ENCODE measurements at regions not wholly inside any gene's neighbourhood (a gene's known extent, or its start where the extent isn't known, plus 50 kb on each side); places are given as distances from the start of the nearest gene placed in this dataset.
"Not testable (repeated sequence)": the region's sequence is repeated elsewhere in the genome, so short reads cannot be mapped to it uniquely, and the experiment has no call there.

DNA sequence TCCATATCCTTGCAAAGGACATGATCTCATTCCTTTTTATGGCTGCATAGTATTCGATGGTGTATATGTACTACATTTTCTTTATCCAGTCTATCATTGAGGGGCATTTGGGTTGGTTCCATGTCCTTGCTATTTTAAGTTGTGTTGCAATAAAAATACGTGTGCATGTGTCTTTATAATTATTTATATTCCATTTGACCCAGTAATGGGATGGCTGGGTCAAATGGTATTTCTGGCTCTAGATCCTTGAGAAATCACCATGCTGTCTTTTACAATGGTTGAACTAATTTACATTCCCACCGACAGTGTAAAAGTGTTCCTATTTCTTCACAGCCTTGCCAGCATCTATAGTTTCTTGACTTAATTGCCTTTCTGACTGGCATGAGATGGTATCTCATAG lies 972.6 kb upstream of the KCND2 start:
- not testable (repeated sequence) for DNase-seq

DNA sequence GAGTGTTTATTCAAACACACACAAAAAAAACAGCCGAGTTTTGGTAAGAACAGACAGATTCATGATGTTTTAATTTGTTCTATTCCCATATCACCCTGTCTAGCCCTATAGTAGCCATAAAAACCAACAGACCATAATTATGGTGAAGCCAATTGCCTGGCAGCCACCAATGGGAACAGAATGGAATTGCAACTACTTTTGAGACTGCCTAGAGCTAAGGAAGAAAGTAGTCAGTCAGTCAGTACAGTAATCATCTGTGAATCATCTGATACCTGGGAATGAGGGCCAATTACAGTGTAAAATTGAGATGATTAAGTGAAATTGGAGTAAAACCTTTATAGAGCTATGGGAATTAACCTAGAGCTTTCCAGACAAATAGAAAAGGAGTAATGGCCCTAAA lies 952.7 kb upstream of the KCND2 start:
- DNase-seq, result no peak

DNA sequence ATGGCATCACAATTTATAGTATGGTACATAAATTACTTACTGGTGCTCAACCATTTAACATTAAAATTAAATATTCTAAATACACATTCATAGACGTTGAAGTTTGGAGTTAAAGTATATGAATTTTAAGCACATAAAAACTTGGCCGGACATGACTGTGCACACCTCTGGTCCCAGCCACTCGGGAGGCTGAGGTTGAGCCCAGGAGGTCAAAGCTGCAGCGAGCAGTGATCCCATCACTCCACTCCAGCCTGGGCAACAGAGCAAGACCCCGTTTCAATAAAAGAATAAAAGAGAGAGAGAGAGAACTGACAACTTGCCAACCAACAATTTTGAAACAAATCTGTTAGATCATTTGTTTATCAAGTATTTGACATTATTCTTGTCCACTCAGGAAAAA lies 943.3 kb upstream of the KCND2 start:
- no peak for DNase-seq

GRCh38 chr7:119335405-119335804 lies 937.6 kb upstream of the KCND2 start:
- DNase-seq, result no peak

GRCh38 chr7:119341822-119342221 lies 931.2 kb upstream of the KCND2 start:
- no peak for DNase-seq

GRCh38 chr7:119343289-119343688 lies 929.7 kb upstream of the KCND2 start:
- no peak for DNase-seq

GRCh38 chr7:119344466-119344865 lies 928.5 kb upstream of the KCND2 start:
- no peak for DNase-seq

GRCh38 chr7:119348491-119348890 lies 924.5 kb upstream of the KCND2 start:
- DNase-seq, result no peak

DNA sequence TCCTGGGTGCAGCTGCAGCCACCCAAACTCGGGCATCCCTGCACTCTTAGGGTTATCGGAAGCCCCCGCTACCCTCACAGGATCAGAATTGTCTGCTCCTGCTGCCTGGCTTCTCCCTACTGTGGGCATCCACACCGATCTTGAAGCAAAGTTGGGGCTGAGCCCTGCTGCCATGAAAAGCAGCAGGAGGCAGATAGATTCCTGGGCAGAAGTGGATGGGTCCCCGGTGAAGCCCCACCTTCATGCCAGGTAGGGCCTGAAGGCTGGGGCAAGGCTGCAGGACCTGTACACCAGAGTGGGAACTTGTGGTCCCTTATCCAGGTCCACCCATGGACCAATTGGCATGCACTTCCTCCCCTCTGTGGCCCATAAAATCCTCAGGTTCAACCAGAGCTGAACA lies 922.6 kb upstream of the KCND2 start:
- no peak for DNase-seq

- DNase-seq, result no peak
These were observed 921.7 kb upstream of the KCND2 start for GRCh38 chr7:119351320-119351719.

DNA sequence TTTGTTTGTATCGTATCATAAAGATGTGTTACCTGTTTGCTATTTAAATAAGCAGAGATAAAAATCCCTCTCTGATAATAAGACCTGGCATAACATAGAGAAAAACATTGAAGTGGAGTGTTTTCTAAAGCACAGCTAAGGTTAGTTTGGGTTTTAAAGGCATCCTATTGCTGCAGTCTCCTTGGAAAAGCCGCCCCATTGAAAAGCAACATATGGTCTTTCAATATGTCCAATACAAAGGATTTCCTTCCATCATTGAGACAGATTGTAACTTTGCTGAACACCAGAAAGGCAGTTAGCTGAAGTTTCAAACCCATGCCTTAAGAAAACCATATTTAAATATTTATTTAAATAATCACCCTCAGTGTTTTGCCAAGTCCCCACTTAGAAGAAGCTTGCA lies 898.5 kb upstream of the KCND2 start:
- DNase-seq, result no peak

GRCh38 chr7:119377861-119378260 lies 895.1 kb upstream of the KCND2 start:
- DNase-seq, result no peak

DNA sequence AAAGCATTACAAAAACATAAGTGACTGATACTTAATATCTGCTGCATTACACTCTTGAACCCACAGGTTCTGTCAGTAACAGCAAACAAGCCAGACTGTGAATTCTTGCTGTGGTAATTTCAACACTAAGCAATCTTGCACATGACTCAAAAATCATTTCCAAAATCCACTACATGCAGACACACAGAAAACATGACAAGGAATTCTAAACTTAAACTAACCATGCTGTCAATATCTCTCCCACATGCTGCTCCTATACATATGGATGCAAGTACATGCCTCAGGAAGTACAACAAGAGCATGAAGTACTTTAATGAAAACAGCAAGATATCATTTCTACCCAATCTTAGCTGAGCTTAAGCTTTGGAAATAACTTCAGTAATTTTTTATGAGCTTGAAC lies 890.2 kb upstream of the KCND2 start:
- DNase-seq, result no peak

DNA sequence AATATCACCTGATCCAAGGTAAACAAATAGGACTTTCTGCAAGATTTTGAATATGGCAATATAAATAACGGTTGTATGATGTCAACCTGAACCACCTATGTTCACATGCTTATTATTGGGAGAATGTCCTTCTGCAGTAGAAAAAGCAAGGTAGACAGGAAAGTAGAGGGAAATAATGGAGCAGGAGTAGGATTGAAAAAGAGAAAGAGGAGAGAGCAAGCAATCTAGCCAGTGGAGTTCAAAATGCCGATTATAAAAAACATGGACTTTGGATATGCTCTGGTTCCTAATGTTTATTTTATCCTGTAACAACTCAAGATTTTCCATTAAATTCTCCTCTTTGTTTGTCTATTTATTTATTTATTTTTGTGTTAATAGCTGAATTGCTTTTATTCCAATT lies 878.0 kb upstream of the KCND2 start:
- DNase-seq, result no peak

DNA sequence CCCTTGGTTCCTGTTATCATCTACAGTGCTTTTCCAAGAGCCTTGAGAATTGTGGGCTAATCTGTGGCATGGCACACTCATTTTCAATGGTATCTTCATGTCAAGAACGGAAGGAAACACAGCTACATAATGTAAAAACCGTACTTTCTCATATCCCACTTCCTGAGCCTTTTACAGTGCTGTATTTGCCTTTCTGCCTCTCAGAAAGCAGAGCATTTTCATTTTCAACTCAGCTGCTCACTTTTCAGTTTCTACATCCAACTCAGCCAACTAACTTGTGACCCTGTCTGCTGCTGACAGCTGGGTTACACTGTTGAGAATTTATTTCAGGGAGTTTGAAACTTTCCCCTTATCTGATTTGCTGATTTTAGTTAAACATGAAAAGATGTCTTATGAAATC lies 875.8 kb upstream of the KCND2 start:
- DNase-seq, result no peak

GRCh38 chr7:119408596-119408995 lies 864.4 kb upstream of the KCND2 start:
- no peak for DNase-seq

- DNase-seq, result no peak
These were observed 859.6 kb upstream of the KCND2 start for GRCh38 chr7:119413314-119413805.

DNA sequence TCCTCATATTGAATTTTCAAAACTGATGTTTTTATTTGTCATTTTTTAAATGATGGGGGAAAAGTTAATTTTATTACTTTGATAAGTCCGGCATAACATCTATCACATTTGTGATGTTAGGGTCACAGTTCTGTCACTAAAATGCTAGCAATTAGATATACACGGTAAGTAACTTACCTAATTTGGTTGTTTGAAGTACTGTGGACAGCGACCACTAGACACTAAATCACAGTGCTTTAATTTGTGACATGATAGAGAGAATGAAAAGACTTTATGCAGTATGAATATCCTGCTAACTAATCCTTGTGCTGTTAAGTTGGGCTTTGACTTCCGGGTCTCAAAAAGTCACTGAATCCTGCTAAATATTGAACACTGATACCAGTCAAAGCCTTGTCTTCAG lies 857.3 kb upstream of the KCND2 start:
- DNase-seq, result no peak

DNA sequence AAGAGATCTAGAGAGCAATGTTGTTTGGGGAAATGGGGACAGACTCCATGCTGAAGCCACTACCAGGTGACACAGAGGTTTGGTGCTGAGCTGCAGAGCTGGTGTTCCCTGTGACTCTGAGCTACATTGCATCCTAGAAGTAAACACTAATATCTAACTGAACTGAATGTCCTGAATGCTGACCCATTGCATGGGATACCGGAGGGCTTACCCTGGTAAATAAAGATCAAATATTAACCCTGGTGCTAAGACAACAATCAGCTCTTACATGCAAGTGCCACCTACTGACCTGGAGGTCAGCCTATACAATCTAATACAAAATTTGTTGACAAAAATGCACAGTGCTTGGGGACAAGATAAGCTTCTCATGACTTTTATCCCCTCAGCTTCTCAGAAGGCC lies 851.3 kb upstream of the KCND2 start:
- DNase-seq, result no peak

DNA sequence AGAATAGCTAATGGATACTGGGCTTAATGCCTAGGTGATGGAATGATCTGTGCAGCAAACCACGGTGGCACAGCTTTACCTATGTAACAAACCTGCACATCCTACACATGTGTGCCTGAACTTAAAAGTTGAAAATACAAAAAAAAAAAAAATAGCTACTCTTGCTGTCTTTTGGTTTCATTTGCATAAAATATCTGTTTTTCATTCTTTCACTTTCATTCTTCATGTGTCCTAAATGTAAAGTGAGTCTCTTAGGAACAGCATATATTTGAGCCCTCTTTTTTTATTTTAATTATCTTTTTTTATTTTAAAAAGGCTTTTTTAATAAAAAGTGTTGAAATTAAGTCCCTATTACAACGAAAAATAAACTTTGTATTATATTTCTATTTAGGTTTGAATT lies 836.1 kb upstream of the KCND2 start:
- no peak for DNase-seq

DNA sequence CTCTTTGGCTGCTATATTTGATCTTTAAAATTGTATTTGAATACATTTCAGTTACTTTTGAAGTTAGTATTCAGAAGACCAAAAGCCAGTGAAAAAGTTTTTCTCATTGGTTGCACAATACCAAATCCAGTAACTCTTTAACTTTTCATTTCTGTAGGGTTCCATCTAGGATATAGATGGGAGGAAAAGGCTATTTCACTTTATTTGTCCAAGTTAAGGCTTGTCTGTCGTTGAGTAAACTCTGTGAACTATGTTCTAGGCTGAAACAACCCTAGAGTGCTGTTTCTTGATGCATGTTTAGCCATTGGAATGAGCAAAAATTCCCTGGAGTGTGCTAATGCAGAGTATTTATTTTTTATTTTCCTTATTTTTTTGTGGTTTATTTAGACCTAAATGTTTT lies 834.7 kb upstream of the KCND2 start:
- DNase-seq, result no peak

DNA sequence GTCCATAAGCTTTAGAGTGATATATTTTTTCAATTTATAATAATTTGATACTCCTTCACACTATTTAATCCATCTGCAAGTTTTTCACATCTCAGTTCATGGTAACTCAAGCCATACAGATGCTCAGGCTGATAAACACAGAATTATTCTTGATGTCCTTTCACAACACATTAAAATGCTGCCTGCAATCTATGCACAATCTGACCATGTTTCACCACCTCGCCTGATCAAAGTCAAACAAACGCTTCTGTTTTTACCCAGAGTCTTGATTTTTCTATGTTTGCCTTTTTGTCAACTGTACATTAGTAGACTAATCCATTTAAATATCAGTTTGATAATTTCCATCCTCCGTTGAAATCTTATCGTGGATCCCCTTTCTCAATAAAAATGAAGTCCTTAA lies 833.8 kb upstream of the KCND2 start:
- DNase-seq, result no peak

DNA sequence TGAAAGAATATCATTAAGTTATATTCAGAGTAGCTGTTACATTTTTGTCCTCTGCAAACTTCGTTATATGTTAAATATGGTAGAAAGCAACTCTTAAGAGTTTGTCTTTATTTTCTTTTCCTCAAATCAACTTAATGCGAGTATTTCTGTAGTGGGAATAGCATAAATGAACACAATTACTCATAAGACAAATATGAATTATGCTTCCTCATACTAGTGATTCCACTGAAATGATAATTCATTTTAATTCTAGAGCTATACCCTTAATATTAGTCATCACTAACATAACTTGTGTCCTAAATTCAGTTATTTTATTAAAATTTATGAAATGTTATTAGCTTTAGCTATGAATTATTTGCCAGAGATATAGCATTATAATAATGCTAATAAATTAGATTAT lies 820.6 kb upstream of the KCND2 start:
- DNase-seq, result no peak

GRCh38 chr7:119465798-119466305 lies 807.1 kb upstream of the KCND2 start:
- no peak for DNase-seq

- DNase-seq, result peak; percentile 53
These were observed 800.5 kb upstream of the KCND2 start for GRCh38 chr7:119472408-119473038.
